Kidney (tissue), 13 donors: ENCODE measurements at regions not wholly inside any gene's neighbourhood (a gene's known extent, or its start where the extent isn't known, plus 50 kb on each side); places are given as distances from the start of the nearest gene placed in this dataset.

Experiments
- DNase-seq, 5 donors: peaks; one replicate each; pipeline ENCODE4 v3.0.0-alpha.2; 2013 to 2020
- FAIRE-seq: peaks from 2 replicates; lab custom pipeline; 2012; peaks lifted over from hg19 to GRCh38; lab: Jason Lieb, UNC
- H3K27ac ChIP-seq, 2 donors: one replicate each; pipeline ENCODE4 v1.7.0; 2013; ENCODE audit warnings: low read depth in 2 of 2, low read length in 2 of 2, inconsistent platforms in 1 of 2
- H3K27me3 ChIP-seq: one replicate; pipeline ENCODE4 v1.7.1; 2013; ENCODE audit warnings: low read length, inconsistent platforms; ENCODE audit not compliant: control insufficient read depth, insufficient read depth
- H3K36me3 ChIP-seq, 3 donors: one replicate each; pipeline versions ENCODE4 v1.7.0 to v1.7.1; 2013; ENCODE audit warnings: low read length in 3 of 3, control low read depth in 1 of 3, inconsistent platforms in 1 of 3; ENCODE audit not compliant: insufficient read depth in 3 of 3, control insufficient read depth in 2 of 3
- H3K4me1 ChIP-seq, 3 donors: one replicate each; pipeline versions ENCODE4 v1.7.0 to v1.7.1; 2013; ENCODE audit warnings: low read length in 3 of 3, inconsistent platforms in 1 of 3, low read depth in 1 of 3; ENCODE audit not compliant: control insufficient read depth in 2 of 3, insufficient read depth in 2 of 3
- H3K4me3 ChIP-seq, 3 donors: one replicate each; pipeline versions ENCODE4 v1.7.0 to v1.8.1; 2013; ENCODE audit warnings: low read length in 3 of 3, control low read depth in 1 of 3, inconsistent platforms in 1 of 3
- H3K9ac ChIP-seq, 3 donors: one replicate each; pipeline versions ENCODE4 v1.7.0 to v1.7.1; 2013; ENCODE audit warnings: low read length in 3 of 3, control low read depth in 1 of 3, inconsistent platforms in 1 of 3
- H3K9me3 ChIP-seq, 3 donors: one replicate each; pipeline versions ENCODE4 v1.7.0 to v1.7.1; 2013; ENCODE audit warnings: low read length in 3 of 3, control low read depth in 1 of 3, inconsistent platforms in 1 of 3; ENCODE audit not compliant: control insufficient read depth in 2 of 3, insufficient read depth in 1 of 3
- CTCF ChIP-seq: IDR thresholded peaks from 3 replicates; pipeline ENCODE4 v1.5.1; 2012; ENCODE audit warnings: mild to moderate bottlenecking, moderate library complexity, borderline replicate concordance; ENCODE audit not compliant: insufficient read depth; ENCODE audit errors: extremely low read depth
- intact Hi-C: fragments of 100-400 bp; cut with DNase I; formaldehyde crosslinking; loops from one replicate; pipeline ENCODE4 v1.11.1; 2022
- donor health status: control.
- donor health status: control.
- donor health status: control.
- donor health status: control.
- donor health status: control.
- donor health status: DM: yes; HTN: yes; CAD: no.
- donor health status: Normal renal cell carcinoma (clear cell type).

- no peak for TF ChIP-seq CTCF
- DNase-seq, result no peak
- Histone ChIP-seq H3K9me3 (no peaks in the 10 kb centered on the region), H3K9ac (no peak overlapping the region), H3K4me3 (no peak overlapping the region), H3K27me3 (no peaks in the 10 kb centered on the region), H3K27ac (no peak overlapping the region), H3K4me1 (no peaks in the 10 kb centered on the region), H3K36me3 (no peaks in the 10 kb centered on the region)
- FAIRE-seq, result no peak
- intact Hi-C loops, result no loop called here
These were observed 334.1 kb downstream of the GABRB3 start for GRCh38 chr15:26438718-26439117.

GRCh38 chr15:26438316-26438715 lies 334.6 kb downstream of the GABRB3 start:
- Histone ChIP-seq H3K27ac (no peak overlapping the region), H3K36me3 (no peaks in the 10 kb centered on the region), H3K9me3 (no peaks in the 10 kb centered on the region), H3K4me3 (no peak overlapping the region), H3K4me1 (no peaks in the 10 kb centered on the region), H3K27me3 (no peaks in the 10 kb centered on the region), H3K9ac (no peak overlapping the region)
- intact Hi-C loops, result no loop called here
- FAIRE-seq, result no peak
- peak in 3 of 5 donors; percentile 51 to 63 (median 54) for DNase-seq
- TF ChIP-seq CTCF, result no peak

GRCh38 chr15:26433818-26434217 lies 339.0 kb downstream of the GABRB3 start:
- no peak for FAIRE-seq
- no peak for TF ChIP-seq CTCF
- intact Hi-C loops, result no loop called here
- DNase-seq, result no peak
- no peak overlapping the region for H3K4me3 ChIP-seq
- H3K36me3 ChIP-seq, result no peaks in the 10 kb centered on the region
- H3K9me3 ChIP-seq, result no peaks in the 10 kb centered on the region
- H3K4me1 ChIP-seq, result no peaks in the 10 kb centered on the region
- H3K27me3 ChIP-seq, result no peaks in the 10 kb centered on the region
- H3K9ac ChIP-seq, result no peak overlapping the region
- no peak overlapping the region for H3K27ac ChIP-seq

- DNase-seq (no peak), FAIRE-seq (no peak)
- Histone ChIP-seq H3K27me3 (no peaks in the 10 kb centered on the region), H3K9me3 (peaks cover 0 to 2% (median 0%) of the 10 kb centered on the region in 3 donors), H3K9ac (no peak overlapping the region), H3K27ac (no peak overlapping the region), H3K36me3 (no peaks in the 10 kb centered on the region), H3K4me3 (no peak overlapping the region), H3K4me1 (no peaks in the 10 kb centered on the region)
- TF ChIP-seq CTCF, result no peak
- intact Hi-C loops, result no loop called here
These were observed 339.8 kb downstream of the GABRB3 start for GRCh38 chr15:26433060-26433459.
